Small intestine (tissue), 7 donors: ENCODE measurements at regions not wholly inside any gene's neighbourhood (a gene's known extent, or its start where the extent isn't known, plus 50 kb on each side); places are given as distances from the start of the nearest gene placed in this dataset.

ENCODE experiments used
- DNase-seq, 2 donors: peaks; one replicate each; pipeline versions ENCODE4 v3.0.0 to v3.0.0-alpha.2; 2013
- FAIRE-seq: peaks from 2 replicates; lab custom pipeline; 2012; peaks lifted over from hg19 to GRCh38; lab: Jason Lieb, UNC
- H3K27ac ChIP-seq, 3 donors: one replicate each; pipeline ENCODE4 v1.5.1; 2013; ENCODE audit warnings: low read length in 2 of 3, mild to moderate bottlenecking in 2 of 3, control low read depth in 1 of 3, inconsistent platforms in 1 of 3, low read depth in 1 of 3, moderate library complexity in 1 of 3
- H3K27me3 ChIP-seq, 3 donors: one replicate each; pipeline ENCODE4 v1.6.1; 2013; ENCODE audit warnings: low read length in 3 of 3, inconsistent platforms in 1 of 3; ENCODE audit not compliant: control insufficient read depth in 3 of 3, insufficient read depth in 3 of 3
- H3K36me3 ChIP-seq, 3 donors: one replicate each; pipeline ENCODE4 v1.6.1; 2013; ENCODE audit warnings: low read length in 3 of 3, inconsistent platforms in 1 of 3, low read depth in 1 of 3, mild to moderate bottlenecking in 1 of 3, moderate library complexity in 1 of 3; ENCODE audit not compliant: control insufficient read depth in 3 of 3, insufficient read depth in 2 of 3
- H3K4me1 ChIP-seq, 3 donors: one replicate each; pipeline ENCODE4 v1.6.1; 2013; ENCODE audit warnings: low read length in 2 of 3, inconsistent platforms in 1 of 3, low read depth in 1 of 3, mild to moderate bottlenecking in 1 of 3, moderate library complexity in 1 of 3; ENCODE audit not compliant: control insufficient read depth in 3 of 3, insufficient read depth in 2 of 3
- H3K4me3 ChIP-seq, 3 donors: one replicate each; pipeline ENCODE4 v1.5.1; 2013; ENCODE audit warnings: low read length in 3 of 3, control low read depth in 1 of 3, inconsistent platforms in 1 of 3, low read depth in 1 of 3, mild to moderate bottlenecking in 1 of 3, moderate library complexity in 1 of 3
- H3K9me3 ChIP-seq, 2 donors: one replicate each; pipeline ENCODE4 v1.6.1; 2013; ENCODE audit warnings: low read depth in 1 of 2, low read length in 1 of 2; ENCODE audit not compliant: control insufficient read depth in 2 of 2, insufficient read depth in 1 of 2
- WGBS, 3 donors: extraction: QIAGEN DNeasy Blood & Tissue Kit; methylation state at CpG; one replicate each; pipeline ENCODE4 v1.1.7; 2013; 5-methylcytosine and 5-hydroxymethylcytosine counted together
- donor health status: healthy with polysubstance abuse.
- donor health status: control.
- donor health status: control.
- donor health status: Bipolar disorder and iron deficiency.
- donor health status: healthy.

DNA sequence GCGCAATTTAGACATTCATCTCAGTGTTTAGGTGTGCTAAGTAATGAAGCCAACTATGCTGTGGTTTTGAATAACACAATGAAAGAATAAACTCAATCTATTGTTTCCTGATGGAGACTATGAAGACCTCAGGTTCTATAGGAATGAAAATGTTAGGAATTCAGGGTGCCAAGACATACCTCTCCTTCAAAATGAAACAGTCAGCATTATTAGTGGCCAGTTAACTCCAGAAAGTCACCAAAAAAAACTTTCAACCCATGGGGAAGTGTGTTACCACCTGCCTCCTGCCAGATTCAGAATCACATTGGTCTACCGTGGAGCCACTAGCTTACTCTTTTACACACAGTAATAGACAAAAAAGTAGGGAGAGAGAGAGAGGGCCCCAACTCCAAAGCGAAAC lies 352.9 kb downstream of the GABRG1 start:
- DNase-seq: no peak
- 79 to 90% (median 80%) methylated on average over 3 of the region's 3 CpGs for WGBS, 3 donors
- no peaks in the 10 kb centered on the region for H3K36me3 ChIP-seq
- H3K9me3 ChIP-seq: no peaks in the 10 kb centered on the region
- no peak overlapping the region for H3K27ac ChIP-seq
- no peak overlapping the region for H3K4me3 ChIP-seq
- no peaks in the 10 kb centered on the region for H3K27me3 ChIP-seq
- H3K4me1 ChIP-seq: no peaks in the 10 kb centered on the region
- no peak for FAIRE-seq

GRCh38 chr4:45765521-45765920 lies 358.3 kb downstream of the GABRG1 start:
- H3K9me3 ChIP-seq: no peaks in the 10 kb centered on the region
- no peaks in the 10 kb centered on the region for H3K4me1 ChIP-seq
- FAIRE-seq (no peak), DNase-seq (no peak)
- no peak overlapping the region for H3K4me3 ChIP-seq
- no peak overlapping the region for H3K27ac ChIP-seq
- no peaks in the 10 kb centered on the region for H3K36me3 ChIP-seq
- H3K27me3 ChIP-seq: no peaks in the 10 kb centered on the region
- 38 to 82% (median 63%) methylated on average over 1 of the region's 1 CpG for WGBS, 3 donors

GRCh38 chr4:45751877-45752530 lies 371.9 kb downstream of the GABRG1 start:
- no peak for DNase-seq
- 68 to 87% (median 74%) methylated on average over 4 of the region's 4 CpGs for WGBS, 3 donors
- no peak overlapping the region for H3K27ac ChIP-seq
- H3K4me3 ChIP-seq: no peak overlapping the region
- H3K4me1 ChIP-seq: no peaks in the 10 kb centered on the region
- no peaks in the 10 kb centered on the region for H3K36me3 ChIP-seq
- FAIRE-seq: no peak
- no peaks in the 10 kb centered on the region for H3K27me3 ChIP-seq
- H3K9me3 ChIP-seq: no peaks in the 10 kb centered on the region

GRCh38 chr4:45750721-45751120 lies 373.1 kb downstream of the GABRG1 start:
- no peak for FAIRE-seq
- Histone ChIP-seq H3K4me1 (no peaks in the 10 kb centered on the region), H3K27me3 (no peaks in the 10 kb centered on the region), H3K9me3 (no peaks in the 10 kb centered on the region), H3K36me3 (no peaks in the 10 kb centered on the region), H3K4me3 (no peak overlapping the region), H3K27ac (no peak overlapping the region)
- no peak for DNase-seq
- WGBS, 3 donors: 48 to 69% (median 62%) methylated on average over 2 of the region's 2 CpGs

- 78 to 89% (median 87%) methylated on average over 3 of the region's 3 CpGs for WGBS, 3 donors
- Histone ChIP-seq H3K4me1 (no peaks in the 10 kb centered on the region), H3K4me3 (no peak overlapping the region), H3K27ac (no peak overlapping the region), H3K36me3 (no peaks in the 10 kb centered on the region), H3K9me3 (no peaks in the 10 kb centered on the region), H3K27me3 (no peaks in the 10 kb centered on the region)
- FAIRE-seq (no peak), DNase-seq (no peak)
Observed at GRCh38 chr4:45745741-45746140, 378.1 kb downstream of the GABRG1 start.

GRCh38 chr4:45741897-45742296 lies 382.0 kb downstream of the GABRG1 start:
- Histone ChIP-seq H3K4me1 (no peaks in the 10 kb centered on the region), H3K9me3 (no peaks in the 10 kb centered on the region), H3K27ac (no peak overlapping the region), H3K27me3 (no peaks in the 10 kb centered on the region), H3K4me3 (no peak overlapping the region), H3K36me3 (no peaks in the 10 kb centered on the region)
- FAIRE-seq: no peak
- peak; percentile 16 to 49 for DNase-seq
- WGBS, 3 donors: 20 to 53% (median 28%) methylated on average over 1 of the region's 1 CpG

GRCh38 chr4:45732161-45732560 lies 391.7 kb downstream of the GABRG1 start:
- Histone ChIP-seq H3K36me3 (no peaks in the 10 kb centered on the region), H3K27me3 (no peaks in the 10 kb centered on the region), H3K9me3 (no peaks in the 10 kb centered on the region), H3K27ac (no peak overlapping the region), H3K4me1 (no peaks in the 10 kb centered on the region), H3K4me3 (no peak overlapping the region)
- FAIRE-seq: no peak
- DNase-seq: no peak
- 75 to 82% (median 82%) methylated on average over 1 of the region's 1 CpG for WGBS, 3 donors

GRCh38 chr4:45716093-45716492 lies 407.8 kb downstream of the GABRG1 start:
- H3K9me3 ChIP-seq: no peaks in the 10 kb centered on the region
- no peak for FAIRE-seq
- WGBS, 3 donors: 48 to 59% (median 53%) methylated on average over 3 of the region's 3 CpGs
- no peaks in the 10 kb centered on the region for H3K27me3 ChIP-seq
- peak overlapping the region in 1 of 3 donors; percentile 13 for H3K27ac ChIP-seq
- H3K36me3 ChIP-seq: no peaks in the 10 kb centered on the region
- DNase-seq: peak; percentile 14 to 61
- no peak overlapping the region for H3K4me3 ChIP-seq
- H3K4me1 ChIP-seq: peaks cover 0 to 4% (median 0%) of the 10 kb centered on the region in 3 donors

GRCh38 chr4:45713996-45714395 lies 409.9 kb downstream of the GABRG1 start:
- no peaks in the 10 kb centered on the region for H3K27me3 ChIP-seq
- DNase-seq (peak; percentile 32 to 83), FAIRE-seq (peak; percentile 96)
- H3K4me1 ChIP-seq: peaks cover 0 to 4% (median 0%) of the 10 kb centered on the region in 3 donors
- no peaks in the 10 kb centered on the region for H3K9me3 ChIP-seq
- H3K27ac ChIP-seq: peak overlapping the region in 1 of 3 donors; percentile 50
- 15 to 46% (median 21%) methylated on average over 1 of the region's 1 CpG for WGBS, 3 donors
- no peaks in the 10 kb centered on the region for H3K36me3 ChIP-seq
- no peak overlapping the region for H3K4me3 ChIP-seq
